Stimulated activated naive CD8-positive, alpha-beta T cell treated with anti-CD3 and anti-CD28 coated beads, Interleukin-15, amount 100 ng/mL, for 72 hours (primary cell): ENCODE measurements at regions not wholly inside any gene's neighbourhood (a gene's known extent, or its start where the extent isn't known, plus 50 kb on each side); places are given as distances from the start of the nearest gene placed in this dataset.

ENCODE experiments used
- ATAC-seq: fragments of 150-1000 bp; cut with Tn5 transposase; 2 replicates; pipeline ENCODE4 v1.10.0; 2021; ENCODE audit warnings: mild to moderate bottlenecking, moderate library complexity
- DNase-seq, 2 donors: peaks; one replicate each; pipeline ENCODE4 v3.0.0; 2021 to 2022
- H3K27ac Mint-ChIP-seq, 2 donors: one replicate each; pipeline ENCODE4 v1.8.0; 2022; ENCODE audit warnings: mild to moderate bottlenecking in 2 of 2, mixed read lengths in 2 of 2, moderate library complexity in 2 of 2
- H3K27me3 Mint-ChIP-seq: one replicate; pipeline ENCODE4 v1.8.0; 2022; ENCODE audit warnings: mixed read lengths
- H3K4me1 Mint-ChIP-seq: one replicate; pipeline ENCODE4 v1.8.0; 2022; ENCODE audit warnings: mild to moderate bottlenecking, mixed read lengths
- H3K4me3 Mint-ChIP-seq, 2 donors: one replicate each; pipeline ENCODE4 v1.8.0; 2022; ENCODE audit warnings: mild to moderate bottlenecking in 2 of 2, mixed read lengths in 2 of 2, moderate library complexity in 1 of 2
- H3K9me3 Mint-ChIP-seq, 2 donors: one replicate each; pipeline ENCODE4 v1.8.0; 2022; ENCODE audit warnings: mixed read lengths in 2 of 2

GRCh38 chr10:106520698-106521097 is 643.8 kb downstream of the SORCS1 start:
- Mint-ChIP-seq H3K4me3 (no peak overlapping the region), H3K27me3 (no peaks in the 10 kb centered on the region), H3K4me1 (no peaks in the 10 kb centered on the region), H3K9me3 (peaks cover 0 to 6% of the 10 kb centered on the region in 2 donors), H3K27ac (no peak overlapping the region)
- DNase-seq (no peak), ATAC-seq (no peak)

DNA sequence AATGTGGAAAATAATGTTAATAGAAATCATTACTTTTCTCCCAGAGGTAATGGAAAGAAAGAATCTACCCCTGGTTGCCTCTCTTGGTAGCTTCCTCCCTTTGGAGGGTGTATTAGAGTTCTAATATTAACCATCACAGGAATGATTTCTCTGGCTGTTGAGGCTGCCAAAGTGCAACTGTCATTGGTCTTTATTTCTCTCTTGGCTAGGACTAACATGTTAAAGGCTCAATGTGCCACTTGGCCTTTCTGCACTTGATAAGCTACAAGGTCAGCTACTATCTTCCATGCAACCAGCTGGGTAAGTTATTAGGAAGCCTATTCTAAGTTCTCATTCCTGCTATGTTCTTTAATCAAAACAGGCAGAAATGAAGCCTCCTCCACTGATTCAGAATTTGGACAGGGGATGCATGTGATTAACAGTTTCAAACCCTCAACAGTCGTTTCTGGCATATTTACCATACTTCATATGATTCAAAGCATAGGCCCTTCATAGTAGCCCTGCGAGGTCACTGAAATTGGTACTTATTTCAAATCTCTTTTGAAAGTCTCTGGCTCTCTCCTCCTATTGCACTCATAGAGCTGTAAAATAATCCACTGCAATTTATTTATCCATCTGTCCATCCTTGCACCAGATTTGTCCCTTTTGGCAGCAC is 645.0 kb downstream of the SORCS1 start:
- DNase-seq (no peak), ATAC-seq (no peak)
- no peaks in the 10 kb centered on the region for H3K27me3 Mint-ChIP-seq
- H3K4me3 Mint-ChIP-seq = no peak overlapping the region
- H3K9me3 Mint-ChIP-seq = peaks cover 0 to 6% of the 10 kb centered on the region in 2 donors
- no peak overlapping the region for H3K27ac Mint-ChIP-seq
- no peaks in the 10 kb centered on the region for H3K4me1 Mint-ChIP-seq

- no peak for DNase-seq
- Mint-ChIP-seq H3K4me3 (no peak overlapping the region), H3K27me3 (no peaks in the 10 kb centered on the region), H3K27ac (no peak overlapping the region), H3K9me3 (peaks cover 0 to 6% of the 10 kb centered on the region in 2 donors), H3K4me1 (no peaks in the 10 kb centered on the region)
- no peak for ATAC-seq
These were observed 649.2 kb downstream of the SORCS1 start for GRCh38 chr10:106515206-106515790.

DNA sequence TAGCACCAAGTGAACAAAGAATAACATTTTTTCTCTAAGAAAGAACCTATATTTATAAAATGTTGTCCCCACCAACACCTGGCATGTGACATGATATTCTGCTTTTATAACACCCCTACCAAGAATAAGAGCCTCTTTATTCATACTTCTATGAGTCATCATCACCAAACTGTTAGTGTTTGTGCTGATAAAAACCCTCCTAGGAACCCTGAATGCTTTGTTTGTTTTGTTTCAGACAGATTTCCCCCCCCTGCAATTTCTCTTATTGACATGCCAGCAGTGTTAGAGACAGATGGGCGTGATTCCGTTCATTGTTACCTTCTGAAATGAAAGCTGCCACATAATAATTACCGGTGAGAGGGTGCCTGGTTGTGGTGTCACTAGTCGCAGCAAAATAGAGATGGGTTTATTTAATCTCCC is 651.1 kb downstream of the SORCS1 start:
- ATAC-seq (no peak), DNase-seq (no peak)
- Mint-ChIP-seq H3K4me1 (no peaks in the 10 kb centered on the region), H3K27me3 (no peaks in the 10 kb centered on the region), H3K9me3 (no peaks in the 10 kb centered on the region), H3K27ac (no peak overlapping the region), H3K4me3 (no peak overlapping the region)

DNA sequence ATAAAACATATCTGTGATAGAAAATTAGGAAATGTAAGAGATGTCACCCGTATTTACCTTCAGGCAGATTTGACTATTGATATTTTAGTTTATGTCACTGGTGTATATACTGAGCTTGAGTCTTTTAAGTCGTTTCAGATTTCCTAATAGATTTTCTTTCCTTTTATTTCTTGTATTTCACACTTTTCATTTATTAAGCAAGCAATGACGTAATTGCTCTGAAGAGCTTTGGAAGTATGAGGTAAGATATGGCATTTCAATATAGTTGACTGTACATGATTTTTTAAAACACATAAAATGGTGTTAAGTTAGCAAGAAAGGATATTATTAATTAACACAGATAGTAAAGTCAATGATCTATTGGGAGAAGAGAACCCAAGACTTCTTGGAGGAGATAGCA is 652.6 kb downstream of the SORCS1 start:
- no peak for DNase-seq
- Mint-ChIP-seq H3K27ac (no peak overlapping the region), H3K27me3 (no peaks in the 10 kb centered on the region), H3K4me1 (no peaks in the 10 kb centered on the region), H3K9me3 (peaks cover 5 to 7% of the 10 kb centered on the region in 2 donors), H3K4me3 (no peak overlapping the region)
- no peak for ATAC-seq

DNA sequence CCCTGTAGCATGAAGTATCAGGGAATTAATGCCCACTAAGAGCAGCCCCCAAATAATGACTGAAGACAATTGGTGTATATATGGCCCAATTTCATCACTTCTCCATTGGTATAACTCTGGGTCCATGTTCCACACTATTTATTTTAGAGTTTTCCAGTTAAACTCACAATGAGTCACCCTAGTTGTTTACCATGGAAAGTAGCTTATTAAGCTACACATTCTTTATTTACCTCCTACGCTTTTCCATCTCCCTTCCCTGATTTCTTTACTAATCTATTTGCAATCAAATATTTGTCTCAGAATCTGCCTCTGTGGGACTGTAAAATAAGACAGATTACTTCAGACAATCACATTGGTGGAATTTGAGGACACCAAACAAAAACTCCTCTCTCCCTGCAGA is 655.6 kb downstream of the SORCS1 start:
- Mint-ChIP-seq H3K27ac (no peak overlapping the region), H3K9me3 (peaks cover 5 to 7% of the 10 kb centered on the region in 2 donors), H3K27me3 (no peaks in the 10 kb centered on the region), H3K4me3 (no peak overlapping the region), H3K4me1 (no peaks in the 10 kb centered on the region)
- no peak for ATAC-seq
- no peak for DNase-seq

GRCh38 chr10:106506526-106507283 is 657.8 kb downstream of the SORCS1 start:
- Mint-ChIP-seq H3K27me3 (no peaks in the 10 kb centered on the region), H3K4me3 (no peak overlapping the region)
- no peak for ATAC-seq

DNA sequence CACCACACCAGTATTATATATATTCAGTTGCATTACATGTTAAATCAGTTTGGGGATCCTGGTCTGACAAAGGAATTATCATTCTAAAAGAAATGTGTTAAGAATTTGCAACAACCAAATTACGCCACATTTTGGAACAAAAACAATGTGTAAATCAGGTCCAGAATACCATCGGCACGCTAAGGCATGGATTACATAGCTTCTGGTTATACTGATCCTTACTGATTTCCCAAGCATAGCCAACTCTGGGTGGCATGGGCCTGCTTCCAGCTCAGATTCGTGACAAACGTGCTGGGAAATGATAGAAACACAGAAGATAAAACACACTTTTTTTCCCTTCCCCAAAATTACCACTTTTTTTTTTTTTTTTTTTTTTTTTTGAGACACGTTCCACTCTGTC is 660.0 kb downstream of the SORCS1 start:
- peaks cover 15 to 21% of the 10 kb centered on the region in 2 donors for H3K9me3 Mint-ChIP-seq
- no peak for DNase-seq
- no peaks in the 10 kb centered on the region for H3K27me3 Mint-ChIP-seq
- H3K27ac Mint-ChIP-seq = no peak overlapping the region
- no peak overlapping the region for H3K4me3 Mint-ChIP-seq
- ATAC-seq = no peak
- no peaks in the 10 kb centered on the region for H3K4me1 Mint-ChIP-seq

More at GRCh38 chr10:106506526-106507283, 657.8 kb downstream of the SORCS1 start:
- no peaks in the 10 kb centered on the region for H3K4me1 Mint-ChIP-seq
- no peak for DNase-seq
- peaks cover 5 to 14% of the 10 kb centered on the region in 2 donors for H3K9me3 Mint-ChIP-seq
- H3K27ac Mint-ChIP-seq = no peak overlapping the region

DNA sequence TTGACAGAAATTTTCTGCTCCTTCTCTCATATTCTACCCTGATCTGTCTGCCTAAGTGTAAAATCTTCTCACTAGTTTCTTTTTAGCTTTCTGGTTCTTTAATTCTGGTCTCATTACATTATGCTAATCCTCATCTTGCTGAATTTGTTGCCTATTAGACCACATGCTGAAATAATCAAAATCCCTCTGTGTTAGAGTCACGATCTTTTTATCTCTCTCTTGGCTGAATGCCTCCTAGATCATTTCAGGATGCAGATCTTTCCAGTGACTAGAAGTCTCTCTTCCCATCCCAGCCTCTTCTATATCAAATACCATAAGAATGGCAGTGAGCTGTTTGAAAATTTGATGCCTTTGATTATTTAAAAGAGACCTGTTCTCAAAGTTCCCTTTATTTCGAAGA is 661.9 kb downstream of the SORCS1 start:
- Mint-ChIP-seq H3K27me3 (no peaks in the 10 kb centered on the region), H3K27ac (no peak overlapping the region), H3K4me3 (no peak overlapping the region), H3K4me1 (no peaks in the 10 kb centered on the region), H3K9me3 (peaks cover 20 to 21% of the 10 kb centered on the region in 2 donors)
- DNase-seq = no peak
- ATAC-seq = no peak

DNA sequence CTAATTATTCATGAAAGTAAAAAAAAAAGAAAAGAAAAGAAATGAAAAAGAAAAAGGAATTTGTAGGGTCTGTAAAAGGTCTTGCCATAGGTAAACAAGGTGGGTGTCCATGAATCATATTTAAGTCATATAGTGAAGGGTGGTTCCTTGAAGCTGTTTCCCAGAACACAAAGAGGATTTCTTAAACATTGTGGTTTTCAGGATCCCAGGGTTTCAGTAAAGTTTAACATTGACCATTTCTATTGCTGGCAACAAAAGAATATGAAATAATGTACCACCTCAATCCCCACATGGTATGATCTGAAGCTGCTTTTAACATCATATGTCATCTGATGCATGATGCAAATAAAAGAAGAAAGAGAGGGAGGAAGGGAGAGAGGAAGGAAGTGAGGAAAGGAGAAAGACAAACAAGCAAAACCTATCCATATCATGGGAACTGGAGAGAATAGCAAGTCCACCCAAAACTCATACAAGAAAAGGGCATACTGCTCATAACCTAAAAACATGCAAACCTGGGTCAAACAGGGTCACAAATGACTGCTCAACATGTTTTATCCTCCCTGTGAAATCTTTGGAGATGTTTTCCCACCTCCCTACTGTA is 663.5 kb downstream of the SORCS1 start:
- DNase-seq = no peak
- Mint-ChIP-seq H3K27ac (no peak overlapping the region), H3K9me3 (peaks cover 13 to 20% of the 10 kb centered on the region in 2 donors), H3K4me1 (no peaks in the 10 kb centered on the region), H3K27me3 (no peaks in the 10 kb centered on the region), H3K4me3 (no peak overlapping the region)
- ATAC-seq = no peak

GRCh38 chr10:106500041-106500924 is 664.2 kb downstream of the SORCS1 start:
- Mint-ChIP-seq H3K9me3 (peaks cover 13 to 20% of the 10 kb centered on the region in 2 donors), H3K4me1 (no peaks in the 10 kb centered on the region), H3K27me3 (no peaks in the 10 kb centered on the region), H3K27ac (no peak overlapping the region), H3K4me3 (no peak overlapping the region)
- ATAC-seq (no peak), DNase-seq (no peak)

DNA sequence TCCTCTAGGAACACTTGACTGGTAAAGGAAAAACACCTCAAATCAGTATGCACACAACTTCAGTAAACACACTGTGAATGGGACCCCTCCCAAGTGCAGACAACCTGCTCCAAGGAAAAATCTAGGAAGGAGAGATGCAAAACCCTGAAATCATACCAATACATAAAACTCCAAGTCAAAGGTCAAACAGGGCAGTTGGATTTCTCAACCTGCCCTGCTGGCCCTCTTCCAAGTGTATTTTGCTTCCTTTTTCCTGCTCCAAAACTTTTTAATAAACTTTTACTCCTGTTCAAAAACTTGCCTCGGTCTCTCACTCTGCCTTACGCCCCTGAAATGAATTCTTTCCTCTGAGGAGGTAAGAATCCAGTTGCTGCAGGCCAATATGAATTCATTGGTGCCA is 665.1 kb downstream of the SORCS1 start:
- Mint-ChIP-seq H3K9me3 (peaks cover 14 to 20% of the 10 kb centered on the region in 2 donors), H3K4me1 (no peaks in the 10 kb centered on the region), H3K4me3 (no peak overlapping the region), H3K27ac (no peak overlapping the region), H3K27me3 (no peaks in the 10 kb centered on the region)
- DNase-seq = no peak
- no peak for ATAC-seq

- Mint-ChIP-seq H3K9me3 (peaks cover 19 to 20% of the 10 kb centered on the region in 2 donors), H3K4me3 (no peak overlapping the region), H3K4me1 (no peaks in the 10 kb centered on the region), H3K27ac (no peak overlapping the region), H3K27me3 (no peaks in the 10 kb centered on the region)
- DNase-seq (no peak), ATAC-seq (no peak)
These were observed 665.8 kb downstream of the SORCS1 start for GRCh38 chr10:106498675-106499074.

- Mint-ChIP-seq H3K4me1 (no peaks in the 10 kb centered on the region), H3K9me3 (peaks cover 14 to 17% of the 10 kb centered on the region in 2 donors), H3K4me3 (no peak overlapping the region), H3K27me3 (no peaks in the 10 kb centered on the region), H3K27ac (no peak overlapping the region)
- no peak for ATAC-seq
- no peak for DNase-seq
These were observed 668.6 kb downstream of the SORCS1 start for GRCh38 chr10:106495931-106496330.

- H3K27ac Mint-ChIP-seq = no peak overlapping the region
- H3K27me3 Mint-ChIP-seq = no peaks in the 10 kb centered on the region
- no peaks in the 10 kb centered on the region for H3K4me1 Mint-ChIP-seq
- ATAC-seq = no peak
- no peak overlapping the region for H3K4me3 Mint-ChIP-seq
- peaks cover 9 to 11% of the 10 kb centered on the region in 2 donors for H3K9me3 Mint-ChIP-seq
- DNase-seq = no peak
These were observed 670.8 kb downstream of the SORCS1 start for GRCh38 chr10:106493751-106494150.
